DND-41 (cell line): ENCODE measurements at regions not wholly inside any gene's neighbourhood (a gene's known extent, or its start where the extent isn't known, plus 50 kb on each side); places are given as distances from the start of the nearest gene placed in this dataset.
A peak's percentile ranks its signal among the peaks of the same experiment; 100 is the strongest.

Experiments used
- ATAC-seq: fragments of 200-7000 bp; cut with Tn5 transposase; 3 replicates; pipeline ENCODE4 v1.9.1; 2021; ENCODE audit warnings: low read depth; ENCODE audit not compliant: insufficient read depth
- DNase-seq: peaks from one replicate; pipeline ENCODE4 v3.0.0-alpha.2; 2020
- H2AFZ ChIP-seq: 2 replicates; pipeline ENCODE4 v1.6.0; 2012; ENCODE audit warnings: low read depth, low read length
- H3K27ac ChIP-seq: 2 replicates; pipeline ENCODE4 v1.5.1; 2012; ENCODE audit warnings: low read length, inconsistent platforms
- H3K27me3 ChIP-seq: fragments of 200-600 bp; sonication (generic); 2 replicates; pipeline ENCODE4 v1.6.0; 2012; ENCODE audit warnings: low read length, mild to moderate bottlenecking, inconsistent platforms; ENCODE audit not compliant: insufficient read depth, poor library complexity
- H3K36me3 ChIP-seq: 2 replicates; pipeline ENCODE4 v1.5.1; 2012; ENCODE audit warnings: low read length, inconsistent platforms; ENCODE audit not compliant: insufficient read depth
- H3K4me1 ChIP-seq: 2 replicates; pipeline ENCODE4 v1.5.1; 2012; ENCODE audit warnings: mild to moderate bottlenecking, low read length; ENCODE audit not compliant: insufficient read depth
- H3K4me2 ChIP-seq: 2 replicates; pipeline ENCODE4 v1.6.0; 2012; ENCODE audit warnings: mild to moderate bottlenecking, moderate library complexity, low read length, inconsistent platforms; ENCODE audit not compliant: insufficient read depth
- H3K4me3 ChIP-seq, 2 experiments: fragments of 200-600 bp in 1 of 2; shearing (Covaris generic) in 1 of 2; 2 replicates each; pipeline ENCODE4 v1.5.1; 2012 to 2016; ENCODE audit warnings: inconsistent platforms in 2 of 2, low read length in 2 of 2, mild to moderate bottlenecking in 2 of 2, low read depth in 1 of 2, moderate library complexity in 1 of 2
- H3K79me2 ChIP-seq: 2 replicates; pipeline ENCODE4 v1.6.0; 2012; ENCODE audit warnings: low read length, inconsistent platforms; ENCODE audit not compliant: insufficient read depth
- H3K9ac ChIP-seq: 2 replicates; pipeline ENCODE4 v1.6.0; 2012; ENCODE audit warnings: low read depth, mild to moderate bottlenecking, inconsistent platforms, low read length, moderate library complexity
- H3K9me3 ChIP-seq: 2 replicates; pipeline ENCODE4 v1.5.1; 2012; ENCODE audit warnings: low read length, moderate library complexity, mild to moderate bottlenecking, inconsistent platforms; ENCODE audit not compliant: insufficient read depth, severe bottlenecking
- H4K20me1 ChIP-seq: 2 replicates; pipeline ENCODE4 v1.6.0; 2012; ENCODE audit warnings: low read length; ENCODE audit not compliant: insufficient read depth
- CTCF ChIP-seq: IDR thresholded peaks from 2 replicates; pipeline ENCODE4 v1.5.1; 2012; ENCODE audit warnings: borderline replicate concordance, low read length, moderate library complexity, mild to moderate bottlenecking; ENCODE audit not compliant: poor library complexity, severe bottlenecking; ENCODE audit errors: extremely low read depth
- EZH2 ChIP-seq: IDR thresholded peaks from 3 replicates; pipeline ENCODE4 v1.6.1; 2012; ENCODE audit warnings: borderline replicate concordance, low read depth, mild to moderate bottlenecking, moderate library complexity, low read length, inconsistent platforms; ENCODE audit not compliant: severe bottlenecking

- TF ChIP-seq EZH2 (no peak), CTCF (no peak)
- Histone ChIP-seq H3K4me2 (no peak overlapping the region), H3K4me1 (peaks cover 24% of the 10 kb centered on the region), H3K36me3 (no peaks in the 10 kb centered on the region), H2AFZ (peak overlapping the region; percentile 8; the same call in 1 of the 2 replicates), H4K20me1 (no peaks in the 10 kb centered on the region), H3K27ac (peak overlapping the region; percentile 44), H3K79me2 (no peaks in the 10 kb centered on the region), H3K9ac (no peak overlapping the region), H3K27me3 (no peaks in the 10 kb centered on the region), H3K4me3 (no peak overlapping the region), H3K9me3 (no peaks in the 10 kb centered on the region)
- ATAC-seq, result peak; percentile 58
- DNase-seq, result no peak
Measured at GRCh38 chr3:31251083-31251482, 281.6 kb upstream of the STT3B start.

- TF ChIP-seq CTCF, result no peak
- TF ChIP-seq EZH2, result no peak
- H3K27me3 ChIP-seq, result no peaks in the 10 kb centered on the region
- peaks cover 24% of the 10 kb centered on the region for H3K4me1 ChIP-seq
- no peak for DNase-seq
- no peaks in the 10 kb centered on the region for H3K9me3 ChIP-seq
- H3K79me2 ChIP-seq, result no peaks in the 10 kb centered on the region
- no peak overlapping the region for H3K4me2 ChIP-seq
- H3K4me3 ChIP-seq, result no peak overlapping the region
- no peak for ATAC-seq
- no peaks in the 10 kb centered on the region for H3K36me3 ChIP-seq
- H4K20me1 ChIP-seq, result no peaks in the 10 kb centered on the region
- no peak overlapping the region for H3K27ac ChIP-seq
- H2AFZ ChIP-seq, result no peak overlapping the region
- H3K9ac ChIP-seq, result no peak overlapping the region
Measured at GRCh38 chr3:31252216-31253185, 280.2 kb upstream of the STT3B start.

GRCh38 chr3:31253782-31254181 is 278.9 kb upstream of the STT3B start:
- no peak overlapping the region for H3K27ac ChIP-seq
- no peak overlapping the region for H3K4me3 ChIP-seq
- TF ChIP-seq EZH2, result no peak
- TF ChIP-seq CTCF, result no peak
- no peak overlapping the region for H3K4me2 ChIP-seq
- ATAC-seq, result no peak
- no peaks in the 10 kb centered on the region for H4K20me1 ChIP-seq
- no peak for DNase-seq
- peaks cover 23% of the 10 kb centered on the region for H3K4me1 ChIP-seq
- no peaks in the 10 kb centered on the region for H3K27me3 ChIP-seq
- no peak overlapping the region for H3K9ac ChIP-seq
- H2AFZ ChIP-seq, result no peak overlapping the region
- H3K79me2 ChIP-seq, result no peaks in the 10 kb centered on the region
- no peaks in the 10 kb centered on the region for H3K36me3 ChIP-seq
- no peaks in the 10 kb centered on the region for H3K9me3 ChIP-seq
